ENCODE measurements at regions not wholly inside any gene's neighbourhood (a gene's known extent, or its start where the extent isn't known, plus 50 kb on each side); places are given as distances from the start of the nearest gene placed in this dataset.
"Not testable (repeated sequence)": the region's sequence is repeated elsewhere in the genome, so short reads cannot be mapped to it uniquely, and the experiment has no call there.

GRCh38 chr7:49702099-49702498 lies 71.3 kb upstream of the VWC2 start:
- no peak for TF ChIP-seq POLR2A (IDR thresholded peaks at IDR 0.05)
- no peak for TF ChIP-seq EP300 (IDR thresholded peaks at IDR 0.05)
- no peak for TF ChIP-seq CTCF (IDR thresholded peaks at IDR 0.05)
- Histone ChIP-seq H3K27me3 (no peaks in the 10 kb centered on the region), H3K9me3 (no peaks in the 10 kb centered on the region), H3K36me3 (no peaks in the 10 kb centered on the region), H3K4me3 (no peak overlapping the region), H3K4me1 (no peaks in the 10 kb centered on the region), H3K27ac (no peak overlapping the region)
- no peak for DNase-seq (ENCODE audit: low spot score in 2 of 2)
- WGBS, 2 donors = 58 to 65% methylated on average over 2 of the region's 2 CpGs

- Histone ChIP-seq H3K27ac (no peak overlapping the region), H3K9me3 (no peaks in the 10 kb centered on the region), H3K36me3 (no peaks in the 10 kb centered on the region), H3K27me3 (no peaks in the 10 kb centered on the region), H3K4me3 (no peak overlapping the region), H3K4me1 (no peaks in the 10 kb centered on the region)
- TF ChIP-seq CTCF (IDR thresholded peaks at IDR 0.05) (no peak), POLR2A (IDR thresholded peaks at IDR 0.05) (no peak), EP300 (IDR thresholded peaks at IDR 0.05) (no peak)
- DNase-seq (ENCODE audit: low spot score in 2 of 2) = no peak
- 73 to 77% methylated on average over 4 of the region's 4 CpGs for WGBS, 2 donors
These were observed 70.1 kb upstream of the VWC2 start for GRCh38 chr7:49703337-49703736.

DNA sequence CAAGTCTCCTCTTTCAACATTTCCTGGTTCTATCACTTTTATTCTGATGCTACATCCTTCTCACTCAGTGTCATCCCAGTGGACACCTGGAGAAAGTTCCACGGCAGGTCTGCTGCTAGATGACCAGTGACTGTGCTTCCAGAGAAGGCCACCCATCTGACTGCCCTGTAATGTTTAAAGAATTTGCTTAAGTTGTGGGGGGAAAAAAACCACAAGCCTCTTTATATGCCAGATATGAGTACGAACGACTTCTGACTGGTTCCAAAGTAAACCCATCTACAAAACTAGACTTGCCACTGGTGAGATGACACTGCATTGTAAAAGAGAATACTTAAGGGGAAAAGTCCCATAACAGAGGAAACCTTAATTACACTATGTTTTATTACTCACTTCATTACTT lies 69.6 kb upstream of the VWC2 start:
- TF ChIP-seq POLR2A (IDR thresholded peaks at IDR 0.05) (no peak), CTCF (IDR thresholded peaks at IDR 0.05) (no peak), EP300 (IDR thresholded peaks at IDR 0.05) (no peak)
- Histone ChIP-seq H3K36me3 (no peaks in the 10 kb centered on the region), H3K27ac (no peak overlapping the region), H3K4me3 (no peak overlapping the region), H3K27me3 (no peaks in the 10 kb centered on the region), H3K4me1 (no peaks in the 10 kb centered on the region), H3K9me3 (no peaks in the 10 kb centered on the region)
- 66 to 72% methylated on average over 3 of the region's 3 CpGs for WGBS, 2 donors
- DNase-seq (ENCODE audit: low spot score in 2 of 2) = no peak

GRCh38 chr7:49706106-49706505 lies 67.3 kb upstream of the VWC2 start:
- Histone ChIP-seq H3K27me3 (no peaks in the 10 kb centered on the region), H3K9me3 (no peaks in the 10 kb centered on the region), H3K4me1 (no peaks in the 10 kb centered on the region), H3K36me3 (no peaks in the 10 kb centered on the region), H3K4me3 (no peak overlapping the region), H3K27ac (no peak overlapping the region)
- 68 to 82% methylated on average over 5 of the region's 5 CpGs for WGBS, 2 donors
- TF ChIP-seq EP300 (IDR thresholded peaks at IDR 0.05) (no peak), POLR2A (IDR thresholded peaks at IDR 0.05) (no peak), CTCF (IDR thresholded peaks at IDR 0.05) (no peak)
- no peak for DNase-seq (ENCODE audit: low spot score in 2 of 2)

- Histone ChIP-seq H3K27me3 (no peaks in the 10 kb centered on the region), H3K4me1 (no peaks in the 10 kb centered on the region), H3K4me3 (no peak overlapping the region), H3K36me3 (no peaks in the 10 kb centered on the region), H3K9me3 (no peaks in the 10 kb centered on the region), H3K27ac (no peak overlapping the region)
- 70 to 71% methylated on average over 3 of the region's 3 CpGs for WGBS, 2 donors
- TF ChIP-seq POLR2A (IDR thresholded peaks at IDR 0.05) (no peak), EP300 (IDR thresholded peaks at IDR 0.05) (no peak)
- no peak for DNase-seq (ENCODE audit: low spot score in 2 of 2)
These were observed 65.5 kb upstream of the VWC2 start for GRCh38 chr7:49707891-49708290.

GRCh38 chr7:49708590-49708989 lies 64.8 kb upstream of the VWC2 start:
- Histone ChIP-seq H3K27ac (no peak overlapping the region), H3K4me1 (no peaks in the 10 kb centered on the region), H3K36me3 (no peaks in the 10 kb centered on the region), H3K27me3 (no peaks in the 10 kb centered on the region), H3K4me3 (no peak overlapping the region), H3K9me3 (no peaks in the 10 kb centered on the region)
- WGBS, 2 donors = 84 to 87% methylated on average over 5 of the region's 5 CpGs
- no peak for DNase-seq (ENCODE audit: low spot score in 2 of 2)
- TF ChIP-seq CTCF (IDR thresholded peaks at IDR 0.05) (no peak), EP300 (IDR thresholded peaks at IDR 0.05) (no peak), POLR2A (IDR thresholded peaks at IDR 0.05) (no peak)

DNA sequence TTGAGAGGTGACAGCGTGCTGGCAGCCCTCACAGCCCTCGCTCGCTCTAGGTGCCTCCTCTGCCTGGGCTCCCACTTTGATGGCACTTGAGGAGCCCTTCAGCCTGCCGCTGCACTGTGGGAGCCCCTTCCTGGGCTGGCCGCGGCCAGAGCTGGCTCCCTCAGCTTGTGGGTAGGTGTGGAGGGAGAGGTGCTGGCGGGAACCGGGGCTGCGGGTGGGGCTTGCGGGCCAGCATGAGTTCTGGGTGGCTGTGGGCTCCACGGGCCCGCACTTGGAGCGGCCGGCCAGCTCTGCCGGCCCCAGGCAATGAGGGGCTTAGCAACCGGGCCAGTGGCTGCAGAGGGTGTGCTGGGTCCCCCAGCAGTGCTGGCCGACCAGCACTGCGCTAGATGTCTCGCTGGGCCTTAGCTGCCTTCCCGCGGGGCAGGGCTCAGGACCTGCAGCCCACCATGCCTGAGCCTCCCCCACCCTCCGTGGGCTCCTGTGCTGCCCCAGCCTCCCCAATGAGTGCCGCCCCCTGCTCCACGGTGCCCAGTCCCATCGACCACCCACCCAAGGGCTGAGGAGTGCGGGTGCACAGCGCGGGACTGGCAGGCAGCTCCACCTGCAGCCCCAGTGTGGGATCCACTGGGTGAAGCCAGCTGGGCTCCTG lies 62.2 kb upstream of the VWC2 start:
- WGBS, 2 donors = 92 to 96% methylated on average over 16 to 24 of the region's 28 CpGs

More for the DNA sequence above, 62.2 kb upstream of the VWC2 start:
- not testable (repeated sequence) for H3K4me3 ChIP-seq; H3K27ac ChIP-seq; DNase-seq (ENCODE audit: low spot score in 2 of 2); H3K27me3 ChIP-seq; H3K4me1 ChIP-seq; H3K9me3 ChIP-seq; H3K36me3 ChIP-seq
